ENCODE measurements at regions not wholly inside any gene's neighbourhood (a gene's known extent, or its start where the extent isn't known, plus 50 kb on each side); places are given as distances from the start of the nearest gene placed in this dataset.

DNA sequence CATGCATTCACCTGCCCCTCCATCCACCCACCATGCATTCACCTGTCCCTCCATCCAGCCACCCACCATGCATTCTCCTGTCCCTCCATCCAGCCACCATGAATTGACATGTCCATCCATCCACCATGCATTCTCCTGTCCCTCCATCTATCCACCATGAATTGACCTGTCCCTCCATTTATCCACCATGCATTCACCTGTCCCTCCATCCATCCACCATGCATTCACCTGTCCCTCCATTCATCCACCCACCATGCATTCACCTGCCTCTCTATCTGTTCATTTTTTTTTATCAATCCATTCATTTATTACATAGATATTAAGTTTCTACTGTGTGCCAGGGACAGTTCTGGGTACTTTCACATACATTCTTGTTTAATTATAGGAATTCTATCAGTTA, 69.2 kb downstream of the MYCN start:
- TF ChIP-seq, protein P1, sequence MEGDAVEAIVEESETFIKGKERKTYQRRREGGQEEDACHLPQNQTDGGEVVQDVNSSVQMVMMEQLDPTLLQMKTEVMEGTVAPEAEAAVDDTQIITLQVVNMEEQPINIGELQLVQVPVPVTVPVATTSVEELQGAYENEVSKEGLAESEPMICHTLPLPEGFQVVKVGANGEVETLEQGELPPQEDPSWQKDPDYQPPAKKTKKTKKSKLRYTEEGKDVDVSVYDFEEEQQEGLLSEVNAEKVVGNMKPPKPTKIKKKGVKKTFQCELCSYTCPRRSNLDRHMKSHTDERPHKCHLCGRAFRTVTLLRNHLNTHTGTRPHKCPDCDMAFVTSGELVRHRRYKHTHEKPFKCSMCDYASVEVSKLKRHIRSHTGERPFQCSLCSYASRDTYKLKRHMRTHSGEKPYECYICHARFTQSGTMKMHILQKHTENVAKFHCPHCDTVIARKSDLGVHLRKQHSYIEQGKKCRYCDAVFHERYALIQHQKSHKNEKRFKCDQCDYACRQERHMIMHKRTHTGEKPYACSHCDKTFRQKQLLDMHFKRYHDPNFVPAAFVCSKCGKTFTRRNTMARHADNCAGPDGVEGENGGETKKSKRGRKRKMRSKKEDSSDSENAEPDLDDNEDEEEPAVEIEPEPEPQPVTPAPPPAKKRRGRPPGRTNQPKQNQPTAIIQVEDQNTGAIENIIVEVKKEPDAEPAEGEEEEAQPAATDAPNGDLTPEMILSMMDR (IDR thresholded peaks at IDR 0.05; ENCODE audit: low read length), result no peak
- TF ChIP-seq EZH2 (IDR thresholded peaks at IDR 0.05; ENCODE audit: borderline replicate concordance, low read length), result no peak
